ENCODE measurements at regions not wholly inside any gene's neighbourhood (a gene's known extent, or its start where the extent isn't known, plus 50 kb on each side); places are given as distances from the start of the nearest gene placed in this dataset.

DNA sequence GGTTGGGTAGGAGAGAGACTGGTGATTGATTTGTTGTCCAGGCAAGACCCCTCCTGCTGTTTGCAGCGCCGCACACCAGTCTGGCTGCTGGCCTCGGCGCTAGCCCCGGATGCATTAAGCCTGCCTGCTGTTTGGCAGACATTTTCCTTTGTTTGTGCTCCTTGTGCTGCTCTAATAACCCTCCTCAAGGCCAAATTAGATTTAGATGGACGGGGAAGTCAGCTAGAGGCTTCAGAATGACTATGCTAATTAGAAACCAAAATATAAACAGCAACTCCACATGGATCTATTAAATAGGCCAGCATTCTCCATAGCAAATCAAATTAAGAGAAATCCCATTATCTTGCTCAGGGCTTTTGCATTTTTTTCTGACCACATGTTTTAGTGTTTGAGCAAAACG lies 445.2 kb downstream of the SQOR start:
- no peak overlapping the region for H2BK20ac ChIP-seq (ENCODE audit: low read depth, low read length, poor library complexity, severe bottlenecking)
- H2BK15ac ChIP-seq (ENCODE audit: low read depth, low read length), result no peak overlapping the region
- H3K27me3 ChIP-seq (ENCODE audit: insufficient read depth, low read length), result no peaks in the 10 kb centered on the region; the same call in 1 of the 2 replicates
- no peak overlapping the region for H4K8ac ChIP-seq (replicated peaks; ENCODE audit: insufficient read length, low read depth, low read length)
- H3K14ac ChIP-seq (ENCODE audit: insufficient read depth, low read length), result no peak overlapping the region
- H3K18ac ChIP-seq (ENCODE audit: insufficient read length, low read depth, low read length), result no peak overlapping the region
- no peak overlapping the region for H3K4me2 ChIP-seq (ENCODE audit: insufficient read depth, insufficient read length, low read length)
- no peak overlapping the region for H4K5ac ChIP-seq (ENCODE audit: insufficient read length, low read depth, low read length)
- H2AK5ac ChIP-seq (ENCODE audit: insufficient read length, low read length), result no peak overlapping the region
- H3K23me2 ChIP-seq (ENCODE audit: insufficient read length, low read depth, low read length, poor library complexity, severe bottlenecking), result no peaks in the 10 kb centered on the region
- H2BK120ac ChIP-seq (ENCODE audit: low read depth, low read length, poor library complexity, severe bottlenecking), result no peak overlapping the region
- TF ChIP-seq, protein P1, sequence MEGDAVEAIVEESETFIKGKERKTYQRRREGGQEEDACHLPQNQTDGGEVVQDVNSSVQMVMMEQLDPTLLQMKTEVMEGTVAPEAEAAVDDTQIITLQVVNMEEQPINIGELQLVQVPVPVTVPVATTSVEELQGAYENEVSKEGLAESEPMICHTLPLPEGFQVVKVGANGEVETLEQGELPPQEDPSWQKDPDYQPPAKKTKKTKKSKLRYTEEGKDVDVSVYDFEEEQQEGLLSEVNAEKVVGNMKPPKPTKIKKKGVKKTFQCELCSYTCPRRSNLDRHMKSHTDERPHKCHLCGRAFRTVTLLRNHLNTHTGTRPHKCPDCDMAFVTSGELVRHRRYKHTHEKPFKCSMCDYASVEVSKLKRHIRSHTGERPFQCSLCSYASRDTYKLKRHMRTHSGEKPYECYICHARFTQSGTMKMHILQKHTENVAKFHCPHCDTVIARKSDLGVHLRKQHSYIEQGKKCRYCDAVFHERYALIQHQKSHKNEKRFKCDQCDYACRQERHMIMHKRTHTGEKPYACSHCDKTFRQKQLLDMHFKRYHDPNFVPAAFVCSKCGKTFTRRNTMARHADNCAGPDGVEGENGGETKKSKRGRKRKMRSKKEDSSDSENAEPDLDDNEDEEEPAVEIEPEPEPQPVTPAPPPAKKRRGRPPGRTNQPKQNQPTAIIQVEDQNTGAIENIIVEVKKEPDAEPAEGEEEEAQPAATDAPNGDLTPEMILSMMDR (conservative IDR thresholded peaks at IDR 0.05), result no peak
- H3K4ac ChIP-seq (ENCODE audit: low read depth, low read length), result no peak overlapping the region
- no peak overlapping the region for H2AFZ ChIP-seq (ENCODE audit: low read length)
- no peaks in the 10 kb centered on the region for H3K9me3 Mint-ChIP-seq
- no peaks in the 10 kb centered on the region for H3K27me3 Mint-ChIP-seq (ENCODE audit: low read depth)
- H3K23ac ChIP-seq (ENCODE audit: insufficient read length, low read depth, low read length), result no peak overlapping the region
- H3K79me1 ChIP-seq (ENCODE audit: insufficient read depth, low read depth, low read length, poor library complexity, severe bottlenecking), result no peaks in the 10 kb centered on the region
- H4K20me1 ChIP-seq (ENCODE audit: control insufficient read depth, insufficient read depth, insufficient read length), result no peaks in the 10 kb centered on the region
- H3K36me3 Mint-ChIP-seq (ENCODE audit: insufficient read depth in 1 of 3, low read depth in 3 of 3), result no peaks in the 10 kb centered on the region
- H3K56ac ChIP-seq (ENCODE audit: insufficient read length, low read depth, low read length), result no peak overlapping the region
- no CpG with 5 or more reads among the region's 7 CpGs for WGBS (ENCODE audit: extremely low coverage, insufficient read length, low lambda C conversion rate)
- H3K4me3 Mint-ChIP-seq, result no peak overlapping the region
- no peaks in the 10 kb centered on the region for H3K9me3 ChIP-seq (ENCODE audit: control insufficient read depth, low read depth, low read length)
- no peak overlapping the region for H2BK5ac ChIP-seq (ENCODE audit: insufficient read length, low read length)
- no peak overlapping the region for H3K27ac ChIP-seq (ENCODE audit: insufficient read length, low read depth, low read length)
- no peak overlapping the region; a peak in 1 of 7 replicates for H3K27ac Mint-ChIP-seq
- no peak overlapping the region for H4K91ac ChIP-seq (ENCODE audit: insufficient read length, low read depth, low read length)
- H3T11ph ChIP-seq (ENCODE audit: low read length), result no peak overlapping the region
- no peaks in the 10 kb centered on the region for H3K79me2 ChIP-seq (ENCODE audit: insufficient read depth, low read length)
- peak; percentile 31 for DNase-seq
- peaks cover 4 to 10% of the 10 kb centered on the region in 2 experiments; a peak in 3 of 4 replicates for H3K4me1 Mint-ChIP-seq
- no peak overlapping the region for H2BK12ac ChIP-seq (ENCODE audit: insufficient read length, low read depth, low read length)
- H3K4me1 ChIP-seq (ENCODE audit: insufficient read depth, low read length), result no peaks in the 10 kb centered on the region
- no peak overlapping the region for H3K9ac ChIP-seq (ENCODE audit: extremely low read depth, insufficient read length, low read length)

All from H9 (cell line).